ENCODE measurements at regions not wholly inside any gene's neighbourhood (a gene's known extent, or its start where the extent isn't known, plus 50 kb on each side); places are given as distances from the start of the nearest gene placed in this dataset.

DNA sequence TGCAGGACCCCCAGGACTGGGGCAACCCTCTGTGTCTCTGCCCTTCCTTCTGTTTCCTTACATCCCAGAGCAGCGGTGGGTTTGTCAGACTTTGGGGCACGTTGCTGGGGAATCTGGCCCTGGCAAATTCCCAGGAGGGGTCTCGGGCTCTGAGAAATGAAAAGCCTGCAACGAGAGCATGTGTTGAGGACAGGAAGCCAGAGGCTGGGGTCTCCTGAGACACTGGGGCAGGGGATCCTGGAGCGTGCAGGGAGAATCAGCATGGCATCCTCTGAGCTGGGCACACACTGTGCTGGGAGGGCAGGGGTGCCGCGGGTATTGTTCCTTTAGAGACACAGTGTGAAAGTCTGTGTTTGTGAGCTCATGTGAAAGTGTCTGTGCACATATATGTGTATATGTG is 279.9 kb upstream of the PPP2R2D start:
- in situ Hi-C loops (cut with HindIII; ENCODE audit: low sequenced_read_pairs): no loop called here

DNA sequence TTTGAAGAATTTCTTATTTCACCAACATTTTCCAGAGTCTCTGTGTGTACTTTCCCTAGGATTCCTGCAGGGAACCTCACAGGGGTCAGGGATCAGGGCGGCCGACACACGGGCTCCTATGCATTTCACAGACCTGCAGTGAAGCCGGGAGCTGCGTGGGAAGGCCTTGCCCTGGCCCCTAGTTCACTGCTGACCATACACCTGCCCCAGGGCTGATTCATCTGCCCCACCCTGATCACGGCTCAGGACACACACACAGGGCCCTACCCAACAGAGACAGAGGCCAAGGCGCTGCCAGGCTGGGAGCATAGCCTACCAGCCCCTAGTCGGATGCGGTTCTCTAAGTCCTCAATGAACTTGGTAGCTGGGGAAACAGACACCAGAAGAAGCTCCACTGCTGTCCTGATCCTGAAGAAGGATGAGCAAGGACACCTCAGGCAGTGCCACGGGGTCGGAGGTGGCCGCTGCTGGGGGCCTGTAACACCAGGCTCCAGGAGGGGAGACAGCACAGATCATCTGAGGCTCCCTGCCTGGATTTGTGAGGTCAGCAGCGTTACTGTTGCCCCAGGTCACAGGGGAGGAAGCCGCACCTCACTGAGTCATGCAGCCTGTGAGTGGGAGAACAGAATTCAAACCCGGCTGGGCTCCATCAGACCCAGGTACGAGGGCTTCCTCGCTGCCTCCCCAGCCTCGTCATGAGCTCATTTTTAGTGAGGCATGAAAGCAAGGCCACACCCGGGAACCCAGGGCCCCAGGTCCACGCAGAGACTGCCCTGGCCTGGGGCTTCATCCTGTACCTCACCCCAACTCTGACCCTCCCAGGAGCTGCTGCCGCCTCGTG is 278.8 kb upstream of the PPP2R2D start:
- in situ Hi-C loops (cut with HindIII; ENCODE audit: low sequenced_read_pairs): no loop called here

- in situ Hi-C loops (cut with HindIII; ENCODE audit: low sequenced_read_pairs): no loop called here
Measured at GRCh38 chr10:131625041-131625440, 275.8 kb upstream of the PPP2R2D start.

DNA sequence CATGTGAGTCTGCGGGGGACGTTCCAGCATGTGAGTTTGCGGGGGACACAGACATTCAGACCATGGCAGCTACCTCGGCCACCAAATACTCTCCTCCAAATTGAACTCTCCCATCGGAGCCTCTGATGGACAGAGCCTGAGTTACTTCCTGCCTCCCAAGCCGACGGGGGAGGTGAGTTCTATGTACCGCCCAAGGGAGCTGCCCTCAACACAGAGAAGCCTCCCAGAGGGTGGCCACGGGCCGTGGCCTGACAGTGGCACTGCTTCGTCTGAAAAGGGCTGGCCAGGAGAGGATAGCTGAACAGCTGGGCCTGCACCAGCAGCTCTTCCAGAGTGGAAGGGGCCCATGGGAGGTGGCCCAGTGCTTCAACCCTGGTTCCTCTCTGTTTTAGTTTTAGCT is 274.5 kb upstream of the PPP2R2D start:
- in situ Hi-C loops (cut with HindIII; ENCODE audit: low sequenced_read_pairs): no loop called here

DNA sequence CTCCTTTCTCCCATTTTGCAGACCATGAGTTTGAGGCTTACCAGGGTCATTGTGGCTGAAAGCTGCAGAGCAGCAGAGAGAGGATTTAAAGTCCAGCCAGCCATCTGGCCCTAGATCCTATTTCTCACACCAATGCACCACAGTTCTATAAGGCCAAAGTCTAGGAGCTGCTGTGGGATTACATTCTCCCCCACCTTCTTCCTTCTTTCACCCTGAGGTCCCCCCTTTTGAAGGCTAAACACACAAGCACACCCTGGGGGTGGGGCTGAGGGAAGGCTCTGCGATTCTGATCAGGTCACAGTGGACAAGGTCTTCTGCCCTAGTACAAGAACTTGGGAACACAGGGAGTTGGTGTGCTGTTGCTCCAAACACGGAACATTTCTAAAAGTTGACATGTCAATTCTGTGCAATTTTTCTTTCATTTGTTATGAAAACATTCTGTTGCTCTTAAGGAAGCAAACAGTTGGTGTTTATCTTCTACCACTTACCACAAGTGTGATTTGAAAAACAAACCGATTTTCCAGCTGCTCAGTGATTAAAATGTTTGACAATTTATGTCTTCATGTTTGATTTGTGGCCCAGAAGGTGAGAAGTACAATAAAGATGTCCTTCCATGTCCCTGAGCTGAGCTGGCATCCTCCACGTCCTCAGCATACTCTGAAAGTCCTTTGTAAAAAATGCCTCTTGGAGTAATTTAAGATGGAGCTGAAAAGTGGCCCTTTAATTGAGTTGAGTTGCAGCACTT is 271.6 kb upstream of the PPP2R2D start:
- in situ Hi-C loops (cut with HindIII; ENCODE audit: low sequenced_read_pairs): no loop called here

DNA sequence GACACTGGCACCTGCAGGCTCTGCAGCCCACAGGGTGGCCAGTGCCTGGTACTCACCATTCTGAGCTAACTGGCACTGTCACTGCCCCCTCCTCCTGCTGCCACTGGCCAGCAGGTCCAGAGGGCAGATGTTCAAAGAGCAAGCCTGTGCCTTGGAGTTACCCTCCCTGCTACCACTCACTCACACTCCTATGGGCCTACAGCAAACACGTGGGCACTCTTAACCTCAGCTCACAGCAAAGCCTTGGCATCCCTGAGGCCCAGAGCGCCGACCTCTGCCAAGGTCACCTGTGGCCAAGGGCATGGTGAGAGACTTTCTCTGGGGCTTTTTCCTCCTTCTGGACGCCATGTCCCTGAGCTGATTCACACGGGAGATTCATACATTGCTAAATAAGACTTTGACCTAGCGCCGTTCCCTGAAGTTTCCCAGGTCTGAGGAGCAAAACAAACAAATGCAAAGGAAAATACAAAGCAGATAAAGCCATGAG is 270.0 kb upstream of the PPP2R2D start:
- in situ Hi-C loops (cut with HindIII; ENCODE audit: low sequenced_read_pairs): no loop called here

GRCh38 chr10:131631619-131632018 is 269.2 kb upstream of the PPP2R2D start:
- in situ Hi-C loops (cut with HindIII; ENCODE audit: low sequenced_read_pairs): no loop called here

DNA sequence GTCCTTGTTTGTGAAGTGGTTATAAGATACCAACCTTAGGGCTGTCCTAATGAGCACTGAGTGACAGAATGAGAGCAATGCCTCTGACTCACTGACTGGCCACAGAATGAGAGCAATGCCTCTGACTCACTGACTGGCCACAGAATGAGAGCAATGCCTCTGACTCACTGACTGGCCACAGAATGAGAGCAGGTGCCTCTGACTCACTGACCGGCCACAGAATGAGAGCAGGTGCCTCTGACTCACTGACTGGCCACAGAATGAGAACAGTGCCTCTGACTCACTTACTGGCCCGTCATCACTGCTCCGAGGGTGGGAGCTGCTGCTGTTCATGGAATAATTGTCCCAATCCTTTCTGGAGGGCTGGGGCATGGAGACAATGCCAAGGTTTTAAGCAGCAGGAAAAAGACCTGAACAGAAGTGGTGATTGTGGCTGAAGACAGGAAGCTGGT is 265.2 kb upstream of the PPP2R2D start:
- in situ Hi-C loops (cut with HindIII; ENCODE audit: low sequenced_read_pairs): no loop called here

DNA sequence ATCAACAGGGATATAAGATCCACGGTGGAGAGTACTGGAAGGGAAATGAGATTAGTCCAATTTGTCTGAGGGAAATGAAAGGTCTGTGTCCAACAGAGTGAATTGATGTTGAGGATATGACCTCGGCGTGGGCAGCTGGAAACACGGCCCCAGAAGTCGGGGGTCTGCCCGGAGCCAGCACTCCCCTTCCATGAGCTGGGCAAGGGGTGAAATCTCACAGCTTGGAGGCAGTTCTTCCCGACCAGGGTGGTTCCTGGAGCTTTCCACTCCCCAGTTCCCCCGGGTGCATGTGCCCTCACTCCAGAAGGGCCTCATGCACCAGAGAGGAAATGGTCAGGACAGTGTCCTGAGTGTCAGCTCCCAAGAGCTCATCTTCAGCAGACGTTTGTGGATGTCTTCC is 264.7 kb upstream of the PPP2R2D start:
- in situ Hi-C loops (cut with HindIII; ENCODE audit: low sequenced_read_pairs): no loop called here

DNA sequence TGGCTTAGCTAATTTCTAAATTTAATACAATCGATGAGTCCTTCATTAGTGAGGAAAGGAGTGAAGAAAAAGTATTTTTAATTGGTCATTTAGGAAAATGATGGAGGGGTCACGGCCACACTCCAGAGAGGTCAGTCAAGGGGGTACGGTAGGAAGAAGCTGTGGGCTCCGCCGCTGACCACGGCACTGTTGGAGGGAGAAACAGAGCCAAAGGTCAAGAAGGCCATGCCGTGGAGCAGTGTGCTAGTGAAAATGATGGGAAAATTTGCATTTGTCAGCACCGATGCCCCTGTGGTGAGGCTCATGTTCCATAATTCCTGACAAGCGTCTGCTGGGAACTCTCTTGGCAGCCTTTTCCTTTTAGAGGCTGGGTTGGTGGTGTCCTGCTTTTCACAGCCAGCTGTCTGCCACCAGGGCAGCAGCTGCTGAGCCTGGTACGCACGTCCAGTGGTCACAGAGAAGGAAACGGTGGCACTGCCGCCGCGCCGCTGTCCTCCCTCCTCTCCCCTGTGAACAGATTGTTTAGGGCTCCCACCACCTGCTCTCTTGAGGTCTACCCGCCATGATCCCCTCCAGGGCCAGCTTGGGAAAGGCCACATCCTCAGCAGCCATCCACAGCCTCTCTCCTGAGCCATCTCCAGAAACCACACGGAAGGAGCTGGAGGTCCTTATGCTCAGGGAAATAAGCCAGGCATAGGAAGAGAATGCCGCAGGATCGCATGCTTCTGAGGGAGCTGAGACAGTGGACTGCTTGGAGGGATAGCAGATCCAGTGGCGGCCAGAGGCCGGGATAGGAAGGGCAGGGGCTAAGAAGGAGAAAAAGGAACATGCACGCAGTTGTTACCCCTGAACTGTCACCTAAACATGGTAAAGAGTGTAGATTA is 263.7 kb upstream of the PPP2R2D start:
- in situ Hi-C loops (cut with HindIII; ENCODE audit: low sequenced_read_pairs): no loop called here

DNA sequence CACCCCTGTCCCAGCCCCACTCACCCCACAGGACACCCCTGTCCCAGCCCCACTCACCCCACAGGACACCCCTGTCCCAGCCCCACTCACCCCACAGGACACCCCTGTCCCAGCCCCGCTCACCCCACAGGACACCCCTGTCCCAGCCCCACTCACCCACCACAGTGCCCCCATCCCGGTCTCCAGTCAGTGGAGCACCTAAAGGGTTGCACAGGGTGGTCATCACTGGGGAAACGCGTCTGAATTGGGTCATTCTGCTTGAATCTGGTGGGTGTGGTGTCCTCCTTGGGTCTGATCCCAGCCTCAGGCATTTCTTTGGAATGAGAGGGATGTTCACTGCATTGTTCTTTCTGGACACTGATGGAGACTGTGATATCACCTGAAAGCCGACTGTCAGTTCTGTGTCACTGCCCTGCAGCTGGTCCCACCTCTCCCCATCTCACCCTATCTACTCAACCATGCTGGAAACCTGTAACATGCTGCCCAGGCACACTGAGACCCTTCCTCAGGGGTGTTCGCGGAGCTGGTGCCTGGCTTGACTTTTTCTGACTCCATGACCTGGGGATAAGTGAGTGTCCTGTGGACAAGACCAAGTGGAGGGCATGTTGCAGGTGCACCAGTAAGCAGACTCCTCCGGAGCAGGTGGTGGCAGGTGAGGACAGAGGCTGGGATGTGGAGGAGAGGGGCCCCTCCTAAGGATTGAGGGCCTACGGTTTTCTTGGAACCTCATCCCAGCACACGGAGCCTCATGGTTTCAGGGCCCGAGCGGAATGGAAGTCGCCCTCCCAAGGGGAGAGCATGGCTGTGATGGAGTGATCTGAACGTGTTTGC is 262.5 kb upstream of the PPP2R2D start:
- in situ Hi-C loops (cut with HindIII; ENCODE audit: low sequenced_read_pairs): no loop called here

- in situ Hi-C loops (cut with HindIII; ENCODE audit: low sequenced_read_pairs): no loop called here
Measured at GRCh38 chr10:131638880-131639278, 261.9 kb upstream of the PPP2R2D start.

- in situ Hi-C loops (cut with HindIII; ENCODE audit: low sequenced_read_pairs): no loop called here
Measured at GRCh38 chr10:131640045-131640644, 260.7 kb upstream of the PPP2R2D start.

GRCh38 chr10:131641231-131641630 is 259.6 kb upstream of the PPP2R2D start:
- in situ Hi-C loops (cut with HindIII; ENCODE audit: low sequenced_read_pairs): no loop called here

DNA sequence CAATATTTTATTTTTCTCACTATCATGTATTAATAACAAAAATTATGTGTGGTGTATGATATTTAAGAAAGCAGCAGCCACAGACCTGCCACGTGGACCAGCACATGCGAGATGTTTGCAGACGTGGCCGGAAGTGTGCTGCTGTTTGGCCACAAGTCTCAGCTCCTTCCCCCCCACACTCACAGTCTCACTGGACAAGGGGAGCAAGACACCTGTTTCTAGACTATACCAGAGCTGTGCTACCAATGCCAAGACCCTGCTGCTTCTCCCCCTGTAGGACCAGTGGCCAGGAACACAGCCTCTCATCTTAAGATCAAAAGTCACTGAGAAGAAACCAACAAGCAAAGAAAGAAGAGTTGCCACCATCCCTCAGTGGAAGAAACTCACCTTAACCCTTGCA is 258.9 kb upstream of the PPP2R2D start:
- in situ Hi-C loops (cut with HindIII; ENCODE audit: low sequenced_read_pairs): no loop called here

DNA sequence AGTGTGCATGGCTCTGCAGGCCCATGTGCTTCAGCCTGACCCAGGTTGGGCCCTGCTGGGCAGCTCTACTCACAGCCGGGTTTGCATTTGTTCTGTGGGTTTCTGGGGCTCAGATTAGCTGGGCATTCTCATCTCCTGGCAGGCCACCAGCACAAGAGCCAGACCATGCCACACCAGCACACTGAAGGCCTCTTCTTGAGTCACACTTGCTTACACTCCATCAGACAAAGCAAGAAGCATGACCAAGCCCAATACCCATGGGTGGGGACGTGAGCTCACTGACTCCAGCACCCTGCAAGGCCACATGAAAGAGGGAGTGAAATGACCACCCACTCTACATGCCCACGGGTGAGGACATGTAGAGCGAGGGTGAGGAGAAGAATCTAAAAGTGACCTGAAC is 257.8 kb upstream of the PPP2R2D start:
- in situ Hi-C loops (cut with HindIII; ENCODE audit: low sequenced_read_pairs): no loop called here

DNA sequence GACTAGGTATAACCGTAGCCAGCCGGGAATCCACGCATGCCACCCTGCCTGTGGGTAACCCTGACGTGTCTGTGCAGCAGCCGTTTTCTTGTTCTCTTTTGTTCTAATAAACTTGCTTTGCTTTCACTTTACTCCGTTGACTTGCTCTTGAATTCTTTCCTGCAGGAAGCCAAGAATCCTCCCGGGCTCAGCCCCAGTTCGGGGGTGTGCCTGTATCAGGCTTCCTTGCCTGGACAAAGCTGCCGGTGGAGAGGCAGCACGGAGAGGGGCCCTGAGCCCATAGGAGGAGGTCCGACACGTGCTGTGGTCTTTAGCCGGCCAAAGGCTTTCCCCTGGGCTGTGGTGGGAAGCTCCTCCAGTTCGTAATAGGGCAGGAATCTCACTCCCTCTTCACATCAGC is 256.5 kb upstream of the PPP2R2D start:
- in situ Hi-C loops (cut with HindIII; ENCODE audit: low sequenced_read_pairs): no loop called here

DNA sequence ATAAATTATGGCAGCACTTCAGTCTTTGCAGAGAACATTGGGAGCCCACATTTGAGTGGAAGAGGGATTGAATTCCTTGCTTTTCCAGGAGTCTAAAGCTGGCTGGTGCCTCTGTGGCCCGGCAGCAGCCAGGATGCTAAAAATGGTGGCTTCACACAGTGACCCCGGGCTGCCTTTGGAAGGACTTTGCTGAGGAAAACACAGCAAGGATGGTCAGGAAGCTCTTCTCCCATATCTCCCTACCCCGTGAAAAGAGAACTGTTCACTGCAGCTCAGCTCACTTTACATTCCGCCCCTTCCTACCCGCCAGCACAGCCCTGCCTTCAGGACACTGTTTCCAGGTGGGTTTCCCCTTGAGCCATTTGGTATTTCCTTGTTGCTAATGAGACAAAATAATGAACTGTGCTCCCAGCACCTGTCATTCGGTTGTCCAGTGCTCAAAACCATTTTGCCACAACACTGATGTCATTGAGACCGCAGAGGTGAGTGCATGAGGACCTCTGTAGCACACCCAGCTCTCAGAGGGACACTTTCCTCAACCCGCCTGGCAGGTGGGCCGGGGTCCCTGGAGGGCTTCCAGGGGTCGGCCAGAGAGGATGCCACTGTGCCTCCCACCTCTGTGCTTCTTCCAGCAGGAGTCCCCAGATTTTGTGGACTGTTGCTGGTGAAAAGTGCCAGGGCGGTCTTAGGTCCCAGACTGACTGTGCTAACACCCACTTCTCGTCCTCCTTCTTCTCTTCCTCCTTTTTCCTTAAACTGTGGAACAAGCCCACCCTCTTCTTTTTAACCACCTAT is 255.7 kb upstream of the PPP2R2D start:
- in situ Hi-C loops (cut with HindIII; ENCODE audit: low sequenced_read_pairs): no loop called here

- in situ Hi-C loops (cut with HindIII; ENCODE audit: low sequenced_read_pairs): no loop called here
Measured at GRCh38 chr10:131645756-131646155, 255.1 kb upstream of the PPP2R2D start.
